GM21390 (cell line): ENCODE measurements at regions not wholly inside any gene's neighbourhood (a gene's known extent, or its start where the extent isn't known, plus 50 kb on each side); places are given as distances from the start of the nearest gene placed in this dataset.
"Not testable (repeated sequence)": the region's sequence is repeated elsewhere in the genome, so short reads cannot be mapped to it uniquely, and the experiment has no call there.

Experiments
- ATAC-seq: cut with Tn5 transposase; IDR thresholded peaks from one replicate; pipeline ENCODE4 v1.9.1; 2021; ENCODE audit not compliant: unreplicated experiment

DNA sequence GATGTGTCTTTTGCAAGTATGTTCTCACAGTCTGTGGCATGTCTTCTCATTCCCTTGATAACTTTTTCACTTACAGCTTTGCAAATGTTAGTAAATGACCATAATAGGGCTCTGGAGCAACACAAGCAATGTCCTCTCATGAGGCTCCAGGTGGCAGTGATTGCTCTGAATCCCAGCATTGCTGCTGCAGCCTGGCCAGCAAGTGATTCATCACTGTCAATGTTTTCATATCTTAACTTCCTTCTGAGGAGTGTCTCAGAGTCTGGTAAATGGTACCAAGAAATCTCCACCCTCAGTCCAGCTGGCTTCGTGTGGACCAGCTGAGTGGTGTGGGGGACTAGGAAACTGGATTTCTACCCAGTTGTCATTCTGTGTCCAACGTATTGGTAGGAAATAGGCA, 139.6 kb downstream of the MYLK4 start:
- no peak for ATAC-seq

DNA sequence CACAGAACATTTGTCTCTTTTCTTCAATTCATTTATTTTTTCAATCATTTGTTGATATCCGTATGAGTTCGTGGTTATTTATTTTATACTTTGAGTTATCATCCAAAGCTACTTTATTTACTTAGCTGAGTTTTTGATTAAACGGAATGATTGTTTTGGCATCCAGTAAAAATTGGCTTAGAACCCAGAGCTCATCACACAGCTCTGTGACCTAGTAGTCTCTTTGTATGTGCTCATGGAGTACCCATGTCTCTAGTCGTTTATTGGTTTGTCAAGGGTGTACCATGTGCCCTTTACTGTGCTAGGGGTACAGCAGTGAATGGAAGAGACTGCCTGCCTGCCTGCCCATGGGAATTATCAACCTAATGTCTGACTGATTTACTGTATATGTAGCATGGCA, 142.2 kb downstream of the MYLK4 start:
- ATAC-seq = no peak

DNA sequence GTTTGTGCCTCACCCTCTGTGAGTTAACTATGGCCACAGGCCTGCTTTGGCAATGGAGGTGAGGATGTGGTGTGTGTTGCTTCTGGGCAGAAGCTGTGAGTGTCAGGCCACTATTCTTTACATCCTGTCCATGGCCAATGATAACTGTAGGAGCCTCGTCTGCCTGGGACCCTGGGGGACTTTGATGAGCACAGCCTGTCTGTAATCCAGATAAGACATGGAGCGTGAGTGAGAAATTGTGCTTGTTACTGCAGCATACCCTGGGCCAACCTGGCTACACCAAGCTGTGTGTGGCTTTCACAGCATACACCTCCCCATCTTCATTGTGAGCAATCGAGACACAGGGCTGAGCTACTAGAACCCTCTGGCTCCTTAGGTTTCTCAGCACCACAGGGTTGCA, 150.4 kb downstream of the MYLK4 start:
- no peak for ATAC-seq

DNA sequence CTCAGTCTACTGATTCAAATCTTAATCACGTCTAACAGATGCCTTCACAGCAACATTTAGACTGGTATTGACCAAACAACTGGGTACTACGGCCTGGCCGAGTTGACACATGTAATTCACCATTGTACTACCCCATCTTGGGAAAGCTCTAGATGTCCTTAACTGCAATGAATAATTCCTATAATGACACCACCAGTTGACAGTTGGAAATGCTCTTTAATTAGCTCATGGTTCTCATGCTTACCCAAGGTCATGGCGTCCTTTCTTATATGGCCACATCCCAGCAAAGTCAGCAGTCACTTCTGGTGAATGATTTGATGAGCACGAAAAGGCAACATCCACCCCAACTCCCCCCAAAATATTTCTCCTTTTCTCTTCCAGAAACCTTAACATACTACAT, 150.9 kb downstream of the MYLK4 start:
- no peak for ATAC-seq

DNA sequence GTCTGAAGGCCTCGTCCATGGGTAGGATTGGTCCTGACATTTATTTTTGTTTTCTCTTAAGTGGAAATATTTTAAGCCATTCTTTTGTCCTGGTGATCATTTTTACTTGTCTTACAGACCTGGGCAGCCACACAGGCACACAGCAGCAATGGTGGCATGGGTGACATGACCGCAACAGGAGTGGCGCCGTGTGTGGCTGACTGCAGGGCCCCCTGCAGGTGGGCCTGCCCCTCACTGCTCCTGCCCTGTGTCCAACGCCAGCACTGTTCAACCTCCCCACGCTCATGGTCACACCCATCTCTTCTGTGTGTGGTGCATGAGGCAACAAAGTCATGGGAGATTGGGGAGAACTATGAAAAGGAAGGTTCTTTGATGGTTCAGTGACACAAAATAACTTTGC, 151.9 kb downstream of the MYLK4 start:
- ATAC-seq = no peak

DNA sequence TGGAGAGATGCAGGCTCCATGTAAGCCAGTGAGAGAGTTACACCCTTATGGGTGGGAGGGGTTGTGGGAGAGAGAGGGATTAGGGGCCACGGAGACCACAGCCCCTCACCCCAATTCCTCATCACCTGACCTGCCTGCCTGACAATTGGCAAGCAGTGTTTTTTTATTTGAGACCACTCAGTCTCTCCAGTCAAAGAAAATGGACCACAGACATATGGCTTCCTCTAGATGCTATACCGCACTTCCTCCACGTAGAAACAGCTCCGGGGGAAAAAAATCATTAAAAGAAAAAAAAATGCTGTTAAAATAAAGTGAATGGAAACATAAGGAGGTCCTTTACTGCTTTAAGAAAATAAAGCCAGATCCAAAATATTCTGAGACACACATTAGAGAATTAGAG, 152.7 kb downstream of the MYLK4 start:
- ATAC-seq = no peak

DNA sequence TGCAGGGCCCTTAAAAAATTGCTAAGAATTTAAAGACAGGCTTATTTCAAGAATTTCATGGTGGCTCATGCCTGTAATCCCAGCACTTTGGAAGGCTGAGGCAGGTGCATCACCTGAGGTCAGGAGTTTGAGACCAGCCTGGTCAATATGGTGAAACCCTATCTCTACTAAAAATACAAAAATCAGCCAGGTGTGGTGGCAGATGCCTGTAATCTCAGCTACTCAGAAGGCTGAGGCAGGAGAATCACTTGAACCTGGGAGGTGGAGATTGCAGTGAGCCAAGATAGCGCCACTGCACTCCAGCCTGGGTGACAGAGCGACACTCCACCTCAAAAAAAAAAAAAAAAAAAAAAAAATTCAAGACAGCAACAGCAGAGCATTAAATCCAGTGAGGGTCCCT, 153.3 kb downstream of the MYLK4 start:
- ATAC-seq = not testable (repeated sequence)

DNA sequence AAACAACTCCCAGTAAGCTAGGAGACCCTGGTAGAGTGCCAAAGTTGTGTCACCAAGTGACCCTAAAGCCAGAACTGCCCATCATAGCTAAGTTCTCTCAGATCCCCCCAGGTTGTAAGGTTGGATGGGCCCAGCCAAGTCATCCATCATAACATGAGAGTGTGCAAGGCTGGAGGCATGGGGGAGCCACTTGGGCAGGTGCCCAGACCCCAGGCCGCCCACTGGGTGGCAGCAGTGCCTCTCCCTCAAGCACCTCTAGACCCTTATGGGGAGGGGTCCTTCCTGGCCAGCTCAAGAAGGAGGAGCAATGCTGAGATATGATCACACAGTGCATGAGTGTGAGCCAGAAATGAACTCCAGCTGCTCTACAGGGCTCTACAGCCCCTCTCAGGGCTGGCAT, 154.5 kb downstream of the MYLK4 start:
- ATAC-seq = no peak

DNA sequence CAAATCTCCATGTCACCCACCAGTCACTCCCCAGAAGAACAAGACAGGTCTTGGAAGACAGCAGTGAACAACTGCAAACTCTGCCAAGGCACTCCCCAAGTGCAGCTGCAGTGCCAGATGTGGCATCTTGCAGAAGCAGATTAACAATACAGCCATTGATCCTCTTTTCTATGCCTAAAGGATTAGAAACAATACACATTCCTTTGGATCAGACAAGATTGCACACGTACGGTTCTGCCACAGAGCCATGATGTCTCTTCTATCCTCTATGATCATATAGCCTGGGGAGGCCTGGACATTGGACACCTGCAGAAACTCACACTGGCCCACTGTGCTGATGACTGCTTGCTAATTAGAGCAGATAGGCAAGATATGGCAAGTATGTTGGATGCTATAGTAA, 155.9 kb downstream of the MYLK4 start:
- no peak for ATAC-seq

DNA sequence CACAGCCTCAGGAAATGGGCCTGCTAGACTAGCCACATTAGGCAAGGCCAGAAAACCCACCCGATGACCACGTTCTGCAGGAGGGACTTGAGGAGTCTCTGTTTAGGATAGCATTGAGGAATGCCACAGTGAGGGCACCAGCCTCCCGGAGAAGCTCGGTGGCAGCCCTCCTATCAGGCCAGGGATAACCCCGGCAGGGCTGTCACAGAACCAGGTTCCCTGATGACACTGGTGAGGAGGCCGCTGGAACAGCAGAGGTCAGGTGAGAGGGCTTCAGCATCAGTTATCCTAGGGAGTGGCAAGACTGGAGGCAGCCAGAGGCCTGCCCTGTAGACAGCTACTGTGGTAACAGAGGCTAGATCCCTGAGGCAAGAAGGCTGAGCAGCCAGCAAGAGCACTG, 157.6 kb downstream of the MYLK4 start:
- ATAC-seq = no peak

DNA sequence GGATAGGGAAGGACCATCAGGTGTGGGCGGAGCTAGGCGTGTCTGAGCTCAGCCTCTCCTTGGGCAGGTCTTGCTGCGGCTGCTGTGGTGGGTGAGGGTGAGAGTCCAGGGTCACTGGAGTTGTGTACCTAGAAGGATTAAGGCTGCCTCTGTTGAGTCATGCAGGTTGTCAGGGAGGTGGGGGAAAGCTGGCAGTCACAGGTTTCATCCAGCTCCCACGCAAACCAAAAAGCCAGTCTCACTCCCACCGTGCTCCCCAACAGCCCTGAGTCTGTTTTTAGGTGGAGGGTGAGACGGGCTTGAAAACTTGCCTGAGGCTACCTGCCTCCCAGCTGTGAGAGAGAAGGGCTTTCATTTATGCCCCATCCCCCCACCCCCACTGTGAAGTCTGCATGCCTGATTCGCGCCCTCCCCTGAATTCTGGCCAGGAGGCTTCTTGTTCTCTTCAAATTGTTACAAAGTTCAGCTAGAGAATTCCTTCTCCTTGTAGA, 161.5 kb downstream of the MYLK4 start:
- no peak for ATAC-seq

DNA sequence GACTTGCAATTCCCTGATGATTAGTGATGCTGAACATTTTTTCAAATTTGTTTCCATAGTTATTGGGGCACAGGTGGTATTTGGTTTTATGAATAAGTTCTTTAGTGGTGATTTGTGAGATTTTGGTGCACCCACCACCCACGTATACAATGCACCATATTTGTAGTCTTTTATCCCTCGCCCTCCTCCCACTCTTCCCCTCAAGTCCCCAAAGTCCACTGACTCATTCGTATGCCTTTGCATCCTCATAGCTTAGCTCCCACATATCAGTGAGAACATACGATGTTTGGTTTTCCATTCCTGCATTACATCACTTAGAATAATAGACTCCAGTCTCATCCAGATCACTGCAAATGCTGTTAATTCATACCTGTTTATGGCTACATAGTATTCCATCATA, 167.3 kb downstream of the MYLK4 start:
- no peak for ATAC-seq

DNA sequence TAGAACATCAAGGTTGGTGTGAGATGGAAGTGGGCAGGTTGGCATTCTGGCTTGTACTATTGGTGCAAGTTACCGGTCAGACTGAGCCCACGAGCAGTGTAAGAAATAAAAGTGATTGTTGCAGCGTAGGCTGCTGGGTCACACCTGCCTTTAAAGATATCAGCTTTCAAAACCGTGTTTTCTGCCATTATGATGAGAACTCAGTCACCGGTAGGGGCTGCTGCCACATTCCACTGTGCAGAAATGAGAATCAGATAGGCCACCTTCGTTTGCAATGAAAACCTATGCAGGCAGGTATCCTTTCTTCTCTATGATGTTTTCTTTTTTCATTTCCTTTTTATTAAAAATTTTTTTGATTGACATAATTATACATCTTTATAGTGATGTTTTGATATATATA, 168.5 kb downstream of the MYLK4 start:
- ATAC-seq = no peak

DNA sequence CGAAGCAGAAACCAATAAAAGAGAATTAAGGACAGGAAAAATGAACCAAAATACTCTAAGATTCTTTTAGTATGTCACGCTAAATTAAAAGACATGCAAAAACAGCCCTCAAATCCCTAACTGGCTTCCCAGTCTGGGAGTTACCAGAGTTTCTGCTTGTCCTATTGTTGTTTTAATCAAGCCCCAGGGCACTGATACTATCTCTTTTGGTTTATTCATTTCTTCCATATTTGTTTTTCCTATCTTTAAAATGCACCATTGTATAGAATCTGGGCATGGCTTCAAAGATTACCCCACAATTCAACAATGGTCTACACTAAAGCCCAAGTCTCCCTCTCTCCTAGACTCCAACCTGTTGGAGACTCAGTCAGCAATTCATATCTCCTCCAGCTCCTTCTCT, 169.1 kb downstream of the MYLK4 start:
- no peak for ATAC-seq

DNA sequence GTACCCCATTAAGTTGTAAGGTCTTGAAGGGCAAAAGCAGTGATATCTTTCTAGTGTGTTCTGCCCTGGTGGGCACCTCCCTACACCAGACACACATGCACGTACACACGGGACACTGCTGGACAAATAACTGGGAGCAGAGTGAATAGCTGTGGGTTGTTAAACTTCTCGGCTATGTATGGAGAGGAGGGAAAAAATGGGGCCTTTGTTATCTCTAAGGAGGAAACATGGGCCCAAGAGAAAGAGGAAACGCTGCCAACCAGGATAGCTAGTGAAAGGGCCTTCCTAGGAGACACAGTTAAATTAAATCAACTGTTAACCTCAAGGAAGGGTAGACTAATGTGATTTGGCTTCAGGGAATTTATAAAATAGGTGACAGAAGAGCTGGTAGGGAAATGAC, 169.7 kb downstream of the MYLK4 start:
- ATAC-seq = no peak

DNA sequence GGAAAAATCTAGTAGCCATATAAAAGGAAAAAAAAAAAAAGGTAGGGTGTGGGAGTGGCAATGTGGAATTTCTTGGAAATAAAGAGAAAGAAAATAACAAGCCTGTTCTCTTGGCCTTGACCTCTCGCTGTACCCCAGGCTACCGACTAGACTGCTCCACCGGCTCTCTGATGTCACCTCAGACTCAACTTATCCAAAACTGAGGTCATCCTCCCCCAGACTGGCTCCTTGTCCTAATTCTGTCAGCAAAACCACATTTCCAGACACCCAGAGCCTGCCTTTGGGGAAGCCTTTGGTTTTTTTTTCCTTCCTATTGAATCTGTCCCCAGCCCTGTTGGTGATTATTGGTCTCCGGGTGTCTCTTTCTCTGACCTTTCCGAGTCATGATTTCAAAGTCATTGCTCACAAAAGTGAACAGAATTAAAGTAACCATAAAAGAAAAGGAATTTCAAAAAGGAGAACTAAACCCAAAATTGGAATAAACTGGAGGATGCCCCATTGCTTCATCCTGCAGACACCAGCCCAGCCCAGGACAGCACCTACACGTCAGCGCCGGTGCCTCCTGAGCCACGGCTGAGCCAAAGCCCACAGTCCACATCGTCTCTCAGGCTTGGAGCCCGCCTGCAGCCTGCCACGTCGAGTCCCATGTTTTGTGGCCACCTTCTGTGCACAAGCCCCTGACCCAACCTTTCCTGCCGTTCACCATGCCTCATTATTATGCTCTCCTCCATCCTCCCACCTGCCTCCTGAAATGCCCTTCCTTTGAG, 170.7 kb downstream of the MYLK4 start:
- no peak for ATAC-seq

DNA sequence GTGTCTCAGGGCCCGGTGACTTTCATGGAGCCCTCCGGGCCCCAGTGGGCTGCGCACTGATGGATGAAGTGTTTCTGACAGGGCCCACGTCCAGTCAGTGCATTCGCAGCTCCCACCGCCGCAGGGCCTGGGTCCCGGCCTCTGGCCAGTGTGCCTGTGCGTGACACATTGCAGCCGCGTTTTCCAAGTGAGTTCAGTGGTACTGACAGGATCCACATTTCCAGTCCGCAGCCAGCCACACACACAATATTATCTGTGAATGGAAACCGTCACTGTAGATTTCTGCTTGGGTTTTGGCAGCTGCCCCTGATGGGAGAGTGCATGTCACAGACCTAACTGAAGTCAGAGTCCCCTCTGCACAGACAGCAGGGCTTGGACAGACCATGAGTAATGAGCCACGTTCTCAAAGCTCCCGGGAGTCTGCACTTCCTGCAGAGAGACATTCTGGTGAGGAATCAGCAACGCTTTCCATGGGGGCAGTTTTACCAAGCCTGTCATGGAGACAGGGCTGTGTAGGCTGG, 171.4 kb downstream of the MYLK4 start:
- no peak for ATAC-seq

DNA sequence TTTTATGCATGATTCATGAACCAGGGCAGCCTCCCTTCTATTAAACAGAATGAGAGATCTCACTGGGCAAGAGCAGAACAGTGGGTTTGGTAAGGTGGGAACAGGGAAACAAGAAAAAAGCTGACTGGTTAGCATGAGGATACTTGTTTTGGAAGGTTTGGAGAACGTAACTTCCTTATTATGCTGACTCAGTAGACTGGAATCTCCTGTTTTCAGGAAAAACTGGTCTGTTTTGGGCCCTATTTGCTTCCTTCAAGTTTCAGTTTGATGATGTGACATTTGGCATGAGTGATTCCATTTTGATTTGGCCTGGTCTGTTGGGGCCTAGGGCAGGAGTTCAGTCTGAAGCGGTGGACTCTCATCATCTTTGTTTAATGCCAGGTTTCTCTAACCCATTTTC, 172.0 kb downstream of the MYLK4 start:
- no peak for ATAC-seq

DNA sequence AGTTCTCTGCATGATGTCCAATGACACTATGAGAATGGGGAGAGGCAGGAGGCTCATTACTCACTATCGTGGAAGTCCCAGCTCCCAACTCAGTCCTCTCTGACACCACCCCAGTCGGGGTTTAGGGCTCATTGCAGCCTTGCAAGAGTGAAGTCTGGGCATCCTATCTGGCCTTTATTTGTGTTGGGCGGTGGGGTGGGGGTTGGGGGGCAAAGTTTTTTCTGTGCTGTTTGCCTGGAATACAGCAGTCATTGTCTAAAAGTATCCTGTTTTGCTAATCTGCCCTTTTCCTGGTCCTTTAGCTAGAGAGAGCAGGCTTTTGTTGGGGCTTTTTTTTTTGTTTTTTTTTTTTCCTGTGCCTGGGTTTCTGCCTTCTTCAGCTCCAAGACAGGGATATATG, 174.2 kb downstream of the MYLK4 start:
- no peak for ATAC-seq

DNA sequence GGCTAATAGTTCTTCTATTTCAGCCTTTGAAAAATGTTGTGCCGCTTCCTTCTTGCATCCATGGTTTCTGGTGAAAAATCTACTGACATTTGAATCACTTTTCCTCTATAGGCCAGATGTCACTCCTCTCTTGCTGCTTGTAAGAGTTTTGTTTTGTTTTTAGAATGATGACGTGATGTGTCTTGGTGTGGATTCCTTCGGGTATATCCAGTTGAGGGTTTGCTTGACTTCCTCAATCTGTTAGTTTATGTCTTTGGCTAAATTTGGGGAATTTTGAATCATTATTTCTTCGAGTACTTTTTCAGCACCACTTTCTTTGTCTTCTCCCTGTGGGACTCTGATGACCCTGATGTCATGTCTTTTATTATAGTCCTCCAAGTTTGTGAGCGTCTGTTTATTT, 175.5 kb downstream of the MYLK4 start:
- no peak for ATAC-seq

DNA sequence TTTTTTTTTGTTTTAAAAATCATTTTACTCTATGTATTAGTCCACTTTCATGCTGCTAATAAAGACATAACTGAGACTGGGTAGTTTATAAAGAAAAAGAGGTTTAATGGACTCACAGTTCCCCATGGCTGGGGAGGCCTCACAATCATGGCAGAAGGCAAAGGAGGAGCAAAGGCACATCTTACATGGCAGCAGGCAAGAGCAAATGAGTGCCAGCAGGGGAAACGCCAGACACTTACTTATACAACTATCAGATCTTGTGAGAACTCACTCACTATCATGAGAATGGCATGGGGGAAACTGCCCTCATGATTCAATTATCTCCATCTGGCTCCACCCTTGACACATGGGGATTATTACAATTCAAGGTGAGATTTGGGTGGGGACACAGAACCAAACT, 181.3 kb downstream of the MYLK4 start:
- ATAC-seq = not testable (repeated sequence)

DNA sequence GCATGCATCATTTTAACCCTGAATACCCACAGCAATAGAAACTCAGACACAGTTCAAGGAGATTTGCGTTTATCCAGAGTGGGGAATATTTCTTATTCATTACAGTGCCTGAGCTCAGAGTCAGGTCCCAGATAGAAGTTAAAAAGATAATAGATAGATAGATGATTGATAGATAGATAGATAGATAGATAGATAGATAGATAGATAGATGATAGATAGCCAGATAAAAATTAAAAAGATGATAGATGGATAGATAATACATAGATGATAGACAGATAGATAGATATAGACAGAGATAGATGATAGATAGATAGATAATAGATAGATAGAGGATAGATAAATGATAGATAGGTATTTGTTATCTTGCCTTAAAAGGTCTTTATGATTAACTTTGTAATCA, 184.7 kb downstream of the MYLK4 start:
- no peak for ATAC-seq

DNA sequence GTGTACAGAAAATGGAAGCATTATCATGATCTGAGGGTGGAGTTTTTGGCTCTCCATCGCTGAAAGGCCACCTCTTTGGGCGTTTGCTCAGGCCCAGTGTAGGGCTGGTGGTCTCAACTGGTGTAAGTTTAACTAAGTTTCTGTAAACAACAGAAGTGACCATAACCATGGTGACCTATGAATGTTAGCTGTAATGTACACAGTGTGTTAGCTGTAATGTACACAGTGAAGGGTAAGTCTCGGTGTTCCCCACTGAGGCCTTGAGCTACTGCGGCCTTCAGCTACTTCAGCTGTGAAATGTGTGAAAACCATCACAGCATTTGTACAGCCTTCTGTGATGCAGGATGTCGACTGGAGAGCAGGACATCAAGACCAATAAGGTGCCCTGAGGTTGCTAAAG, 185.2 kb downstream of the MYLK4 start:
- no peak for ATAC-seq
